GM12878 (cell line): ENCODE measurements at regions not wholly inside any gene's neighbourhood (a gene's known extent, or its start where the extent isn't known, plus 50 kb on each side); places are given as distances from the start of the nearest gene placed in this dataset.

Experiments used
- ATAC-seq: fragments of 200-7000 bp; cut with Tn5 transposase; 3 replicates; pipeline ENCODE4 v1.9.1; 2020; ENCODE audit warnings: mild to moderate bottlenecking, moderate library complexity
- BruUV-seq: library from RNA; stranded (reverse); fragments of 400-500 nt; replicated peaks from 2 replicates; lab custom pipeline; 2021; lab: Mats Ljungman, UMichigan
- CTCF ChIA-PET: fragments of 300-600 bp; sonication (Branson Sonifier 250); formaldehyde crosslinking; extraction: SDS; loops from one replicate; lab custom pipeline; 2021; ENCODE audit warnings: inconsistent platforms; lab: Yijun Ruan, JAX
- POLR2A ChIA-PET: fragments of 350-600 bp; formaldehyde crosslinking; extraction: SDS; loops from one replicate; lab custom pipeline; 2021; ENCODE audit warnings: inconsistent platforms; lab: Charles Lee
- RAD21 ChIA-PET: fragments of 300-600 bp; sonication (Branson Sonifier 250); formaldehyde crosslinking; loops from one replicate; lab custom pipeline; 2023; ENCODE audit warnings: antibody characterized with exemption; ENCODE audit not compliant: unreplicated experiment; lab: Charles Lee
- SMC1A ChIA-PET: fragments of 300-600 bp; sonication (Branson Sonifier 250); formaldehyde crosslinking; loops from one replicate; lab custom pipeline; 2023; ENCODE audit not compliant: unreplicated experiment, uncharacterized antibody; lab: Charles Lee
- DNase-seq: peaks from one replicate; pipeline ENCODE4 v3.0.0-alpha.2; 2011; ENCODE audit warnings: low read depth, low spot score
- FAIRE-seq: peaks from 3 replicates; lab custom pipeline; 2011; peaks lifted over from hg19 to GRCh38; lab: Jason Lieb, UNC
- H2AFZ ChIP-seq: 2 replicates; pipeline ENCODE4 v1.6.0; 2011; ENCODE audit warnings: low read depth, low read length, control low read depth; ENCODE audit not compliant: control insufficient read depth
- H3K27ac ChIP-seq: 2 replicates; pipeline ENCODE4 v1.5.1; 2011; ENCODE audit warnings: control low read depth; ENCODE audit not compliant: control insufficient read depth, insufficient read depth
- H3K27me3 ChIP-seq, 2 experiments: replicated peaks in 1 of 2; 2 replicates each; pipeline versions ENCODE4 v1.6.0 to v1.6.1; 2011; ENCODE audit warnings: low read length in 1 of 2; ENCODE audit not compliant: control insufficient read depth in 2 of 2, insufficient read depth in 2 of 2
- H3K36me3 ChIP-seq, 2 experiments: 2 replicates each; pipeline ENCODE4 v1.5.1; 2011; ENCODE audit warnings: low read length in 1 of 2; ENCODE audit not compliant: control insufficient read depth in 2 of 2, insufficient read depth in 2 of 2
- H3K4me1 ChIP-seq: 2 replicates; pipeline ENCODE4 v1.6.1; 2011; ENCODE audit warnings: mild to moderate bottlenecking, low read length, moderate library complexity, mixed read lengths; ENCODE audit not compliant: control insufficient read depth, insufficient read depth
- H3K4me2 ChIP-seq: 2 replicates; pipeline ENCODE4 v1.6.0; 2011; ENCODE audit warnings: control low read depth; ENCODE audit not compliant: control insufficient read depth, insufficient read depth
- H3K4me3 ChIP-seq: fragments of 200-600 bp; sonication (generic); 2 replicates; pipeline ENCODE4 v1.5.1; 2016
- H3K79me2 ChIP-seq: 2 replicates; pipeline ENCODE4 v1.6.0; 2011; ENCODE audit warnings: low read length; ENCODE audit not compliant: control insufficient read depth, insufficient read depth
- H3K9ac ChIP-seq: 2 replicates; pipeline ENCODE4 v1.8.0; 2011; ENCODE audit warnings: low read length, control low read depth, mixed read lengths; ENCODE audit not compliant: control insufficient read depth, insufficient read depth
- H3K9me3 ChIP-seq: replicated peaks from 3 replicates; pipeline ENCODE4 v1.5.1; 2011; ENCODE audit warnings: mild to moderate bottlenecking, low read length; ENCODE audit not compliant: control insufficient read depth, insufficient read depth
- H4K20me1 ChIP-seq: 2 replicates; pipeline ENCODE4 v1.6.0; 2011; ENCODE audit not compliant: control insufficient read depth, insufficient read depth
- BCL11A ChIP-seq: IDR thresholded peaks from 2 replicates; pipeline ENCODE4 v1.6.1; 2011; ENCODE audit warnings: low read depth, low read length
- BMI1 ChIP-seq: fragments of 450-650 bp; IDR thresholded peaks from 2 replicates; pipeline ENCODE4 v1.6.1; 2016; ENCODE audit warnings: mild to moderate bottlenecking, moderate library complexity, borderline replicate concordance
- CBFB ChIP-seq: IDR thresholded peaks from 2 replicates; pipeline ENCODE4 v1.6.1; 2016; ENCODE audit warnings: antibody characterized with exemption, low read depth
- CEBPB ChIP-seq, 2 experiments: fragments of 150-350 bp in 1 of 2; IDR thresholded peaks; 2 replicates each; pipeline ENCODE4 v1.6.1; 2012 to 2014; ENCODE audit warnings: low read depth in 2 of 2, low read length in 2 of 2, borderline replicate concordance in 1 of 2, inconsistent platforms in 1 of 2
- CREM ChIP-seq: IDR thresholded peaks from 2 replicates; pipeline ENCODE4 v1.6.1; 2014; ENCODE audit warnings: antibody characterized with exemption, low read depth
- DPF2 ChIP-seq: fragments of 450-650 bp; IDR thresholded peaks from 2 replicates; pipeline ENCODE4 v1.6.1; 2017; ENCODE audit warnings: mild to moderate bottlenecking
- EZH2 ChIP-seq: IDR thresholded peaks from 2 replicates; pipeline ENCODE4 v1.6.1; 2012; ENCODE audit warnings: low read depth, mild to moderate bottlenecking, control low read depth, inconsistent platforms, low read length, borderline replicate concordance; ENCODE audit not compliant: control insufficient read depth
- JUND ChIP-seq: IDR thresholded peaks from 2 replicates; pipeline ENCODE4 v1.6.1; 2012; ENCODE audit warnings: low read depth, mild to moderate bottlenecking, low read length, improper control_type of control experiment, moderate library complexity
- MXI1 ChIP-seq: fragments of 150-350 bp; IDR thresholded peaks from 2 replicates; pipeline ENCODE4 v1.6.1; 2011; ENCODE audit warnings: low read depth, mild to moderate bottlenecking, inconsistent platforms, low read length, improper control_type of control experiment
- POLR2A ChIP-seq: IDR thresholded peaks from 2 replicates; pipeline ENCODE4 v1.6.1; 2011; ENCODE audit warnings: low read depth, mild to moderate bottlenecking, low read length
- RELA ChIP-seq: fragments of 450-650 bp; IDR thresholded peaks from 2 replicates; pipeline ENCODE4 v1.8.0; 2014; ENCODE audit warnings: borderline replicate concordance; ENCODE audit not compliant: partially characterized antibody
- SMAD1 ChIP-seq: fragments of 450-650 bp; IDR thresholded peaks from 2 replicates; pipeline ENCODE4 v1.6.1; 2018; ENCODE audit warnings: mild to moderate bottlenecking, low read depth; ENCODE audit not compliant: partially characterized antibody
- SP1 ChIP-seq: IDR thresholded peaks from one replicate; pipeline ENCODE4 v1.6.1; 2011; ENCODE audit warnings: low read depth, low read length
- TAF1 ChIP-seq: IDR thresholded peaks from 2 replicates; pipeline ENCODE4 v1.6.1; 2011; ENCODE audit warnings: mild to moderate bottlenecking, low read depth, low read length, borderline replicate concordance
- TCF7 ChIP-seq: IDR thresholded peaks from 2 replicates; pipeline ENCODE4 v1.6.1; 2014; ENCODE audit warnings: antibody characterized with exemption, borderline replicate concordance
- ZNF217 ChIP-seq: fragments of 450-650 bp; IDR thresholded peaks from 2 replicates; pipeline ENCODE4 v1.6.1; 2017; ENCODE audit warnings: antibody characterized with exemption, mild to moderate bottlenecking
- ZSCAN29 ChIP-seq: fragments of 450-650 bp; IDR thresholded peaks from 2 replicates; pipeline ENCODE4 v1.6.1; 2017; ENCODE audit warnings: mild to moderate bottlenecking, moderate library complexity
- WGBS: methylation state at CpG from one replicate; pipeline ENCODE4 v1.1.6; 2016; ENCODE audit warnings: low lambda C conversion rate; ENCODE audit not compliant: insufficient replicate concordance, insufficient coverage; ENCODE audit errors: missing lambda C conversion rate; 5-methylcytosine and 5-hydroxymethylcytosine counted together
- in situ Hi-C: fragments of 300-500 bp; cut with MboI; formaldehyde crosslinking; loops from 9 replicates; pipeline ENCODE4 v1.14.3; 2018; ENCODE audit warnings: mixed read lengths
- intact Hi-C: fragments of 100-400 bp; cut with micrococcal nuclease; formaldehyde crosslinking; loops from one replicate; pipeline ENCODE4 v1.14.2; 2022; ENCODE audit not compliant: unreplicated experiment
- TF ChIP-seq, protein P1 (sequence below): fragments of 450-650 bp; IDR thresholded peaks from 2 replicates; pipeline ENCODE4 v1.6.1; 2016; ENCODE audit warnings: mild to moderate bottlenecking

DNA sequence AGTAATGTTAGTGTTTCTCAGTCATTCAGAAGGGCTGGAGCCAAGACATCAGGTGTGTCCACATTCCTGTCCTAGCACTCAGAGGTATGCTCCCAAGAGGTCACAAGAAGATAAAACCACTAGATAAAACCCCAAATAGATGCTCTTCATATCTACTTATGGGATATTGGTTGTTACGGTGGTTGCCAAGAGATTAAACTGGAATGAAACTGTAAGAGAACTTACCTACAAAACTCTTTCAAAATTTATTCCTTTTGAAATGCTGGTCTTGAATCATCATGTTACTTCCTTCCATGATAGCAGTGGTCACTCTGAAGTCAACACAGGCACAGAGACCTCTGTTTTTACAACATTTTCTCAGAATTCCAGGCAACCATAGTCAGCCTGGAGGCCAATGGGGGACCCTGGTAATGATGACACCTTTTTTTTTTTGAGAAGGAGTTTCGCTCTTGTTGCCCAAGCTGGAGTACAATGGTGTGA is 122.4 kb upstream of the WSCD1 start (continued):
- no peak for TF ChIP-seq CREM
- TF ChIP-seq POLR2A, result no peak
- TF ChIP-seq ZSCAN29, result no peak
- TF ChIP-seq MXI1, result no peak
- no peak for TF ChIP-seq ZNF217
- no peak for TF ChIP-seq DPF2
- TF ChIP-seq JUND, result no peak
- TF ChIP-seq, protein P1, sequence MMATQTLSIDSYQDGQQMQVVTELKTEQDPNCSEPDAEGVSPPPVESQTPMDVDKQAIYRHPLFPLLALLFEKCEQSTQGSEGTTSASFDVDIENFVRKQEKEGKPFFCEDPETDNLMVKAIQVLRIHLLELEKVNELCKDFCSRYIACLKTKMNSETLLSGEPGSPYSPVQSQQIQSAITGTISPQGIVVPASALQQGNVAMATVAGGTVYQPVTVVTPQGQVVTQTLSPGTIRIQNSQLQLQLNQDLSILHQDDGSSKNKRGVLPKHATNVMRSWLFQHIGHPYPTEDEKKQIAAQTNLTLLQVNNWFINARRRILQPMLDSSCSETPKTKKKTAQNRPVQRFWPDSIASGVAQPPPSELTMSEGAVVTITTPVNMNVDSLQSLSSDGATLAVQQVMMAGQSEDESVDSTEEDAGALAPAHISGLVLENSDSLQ, result no peak
- TF ChIP-seq TAF1, result no peak
- TF ChIP-seq CBFB, result no peak
- no peak for TF ChIP-seq BCL11A
- TF ChIP-seq CEBPB (IDR thresholded peaks at IDR 0.05; ENCODE audit: borderline replicate concordance in 1 of 2, low read depth in 2 of 2, low read length in 2 of 2), result no peak
- TF ChIP-seq SP1, result no peak
- TF ChIP-seq TCF7, result no peak
- TF ChIP-seq BMI1, result no peak
- no peak for TF ChIP-seq SMAD1
- TF ChIP-seq, all 136 proteins: peak for 0

DNA sequence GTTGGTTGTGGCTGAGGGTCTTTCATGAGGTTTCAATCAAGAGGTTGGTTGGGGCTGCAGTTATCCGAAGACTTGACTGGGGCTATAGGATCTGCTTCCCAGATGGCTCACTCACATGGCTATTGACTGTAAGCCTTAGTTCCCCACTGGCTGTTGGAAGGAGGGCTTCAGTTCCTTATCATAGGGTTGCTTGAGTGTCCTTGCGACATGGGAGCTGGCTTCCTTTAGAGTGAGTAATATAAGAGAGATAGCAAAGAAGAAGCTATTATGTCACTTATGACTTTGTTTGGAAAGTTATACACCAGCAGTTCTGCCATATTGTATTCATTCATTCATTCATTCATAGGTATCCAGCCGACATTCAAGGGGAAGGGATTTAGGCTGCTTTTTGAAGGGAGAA is 121.4 kb upstream of the WSCD1 start:
- no peak for DNase-seq
- H3K9me3 ChIP-seq, result no peaks in the 10 kb centered on the region
- intact Hi-C loops (no loop called here), in situ Hi-C loops (no loop called here)
- no peak overlapping the region for H2AFZ ChIP-seq
- 31% methylated on average over 3 of the region's 3 CpGs for WGBS
- H3K9ac ChIP-seq, result no peak overlapping the region
- no peak overlapping the region for H3K4me3 ChIP-seq
- H3K27ac ChIP-seq, result no peak overlapping the region
- no peak overlapping the region for H3K4me2 ChIP-seq
- TF ChIP-seq RELA, result no peak
- no peak for TF ChIP-seq EZH2
- FAIRE-seq, result no peak
- H4K20me1 ChIP-seq, result no peaks in the 10 kb centered on the region
- H3K4me1 ChIP-seq, result no peaks in the 10 kb centered on the region
- BruUV-seq, result no TSS peak
- ChIA-PET CTCF (no interaction called here), POLR2A (no interaction called here), RAD21 (no interaction called here), SMC1A (no interaction called here)
- no peak for ATAC-seq
- no peaks in the 10 kb centered on the region; a peak in 1 of 4 replicates for H3K27me3 ChIP-seq
- H3K79me2 ChIP-seq, result no peaks in the 10 kb centered on the region
- H3K36me3 ChIP-seq, result no peaks in the 10 kb centered on the region
